Loucy (cell line): ENCODE measurements at regions not wholly inside any gene's neighbourhood (a gene's known extent, or its start where the extent isn't known, plus 50 kb on each side); places are given as distances from the start of the nearest gene placed in this dataset.

Experiments used
- CTCF ChIP-seq: fragments of 200-600 bp; sonication (generic); conservative IDR thresholded peaks from 2 replicates; pipeline ENCODE4 v1.5.1; 2014; ENCODE audit warnings: mild to moderate bottlenecking, antibody characterized with exemption, low read length
- EZH2phosphoT487 ChIP-seq: fragments of 200-600 bp; IDR thresholded peaks from 2 replicates; pipeline ENCODE4 v1.6.1; 2018; ENCODE audit warnings: antibody characterized with exemption, mild to moderate bottlenecking, moderate library complexity, borderline replicate concordance

DNA sequence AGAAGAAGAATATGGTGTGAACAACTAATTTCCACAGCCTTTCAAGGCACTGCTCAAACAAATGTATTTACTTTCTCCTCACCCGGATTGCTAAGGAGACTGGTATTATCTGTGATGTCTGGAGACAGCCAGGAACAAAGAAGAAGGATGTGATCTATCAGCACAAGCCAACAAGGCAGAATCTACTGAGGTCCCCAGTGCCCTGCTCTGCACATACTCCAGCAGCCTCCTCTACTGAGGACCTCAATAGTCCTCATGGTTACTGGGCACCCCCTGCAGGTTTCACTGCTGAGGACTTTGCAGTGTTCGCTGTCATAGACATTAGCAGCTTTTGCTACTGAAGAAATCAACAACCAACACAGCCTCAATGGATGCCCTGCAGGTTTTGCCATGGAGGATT is 930.1 kb downstream of the ADGRL3 start:
- TF ChIP-seq CTCF (no peak), EZH2phosphoT487 (no peak)
